HG03045 (cell line): ENCODE measurements at regions not wholly inside any gene's neighbourhood (a gene's known extent, or its start where the extent isn't known, plus 50 kb on each side); places are given as distances from the start of the nearest gene placed in this dataset.

Experiments used
- ATAC-seq: cut with Tn5 transposase; IDR thresholded peaks from one replicate; pipeline ENCODE4 v1.9.1; 2021; ENCODE audit warnings: mild to moderate bottlenecking, moderate library complexity; ENCODE audit not compliant: unreplicated experiment

DNA sequence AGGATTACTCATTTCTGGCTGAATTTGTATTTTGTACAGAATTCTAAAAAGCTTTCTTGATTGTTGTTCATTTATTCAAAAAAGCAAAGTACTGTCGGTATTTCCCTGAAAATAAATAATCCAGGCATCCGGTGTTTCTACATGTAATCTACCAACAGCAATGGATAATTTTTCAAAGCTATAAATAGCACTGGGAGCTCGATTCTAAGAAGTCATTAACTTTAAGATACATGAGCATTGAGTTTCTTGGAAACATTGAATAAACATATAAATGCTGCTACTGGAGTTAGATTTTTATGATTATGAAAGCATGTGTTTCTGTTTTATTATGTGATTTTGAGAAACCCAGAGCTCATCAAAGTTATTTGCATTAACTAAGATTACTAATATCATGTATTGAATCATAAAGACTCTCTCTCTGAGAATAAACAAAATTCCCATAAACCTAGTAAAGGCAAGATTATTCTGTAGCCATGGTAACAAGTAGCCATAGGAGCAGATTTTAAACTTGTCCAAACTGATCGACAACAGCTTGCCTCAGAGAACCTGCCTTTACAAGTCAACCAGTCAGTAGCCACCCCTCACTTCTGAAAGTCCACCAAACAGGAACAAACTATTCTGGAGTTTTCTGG is 197.0 kb downstream of the DRD1 start:
- ATAC-seq = no peak

DNA sequence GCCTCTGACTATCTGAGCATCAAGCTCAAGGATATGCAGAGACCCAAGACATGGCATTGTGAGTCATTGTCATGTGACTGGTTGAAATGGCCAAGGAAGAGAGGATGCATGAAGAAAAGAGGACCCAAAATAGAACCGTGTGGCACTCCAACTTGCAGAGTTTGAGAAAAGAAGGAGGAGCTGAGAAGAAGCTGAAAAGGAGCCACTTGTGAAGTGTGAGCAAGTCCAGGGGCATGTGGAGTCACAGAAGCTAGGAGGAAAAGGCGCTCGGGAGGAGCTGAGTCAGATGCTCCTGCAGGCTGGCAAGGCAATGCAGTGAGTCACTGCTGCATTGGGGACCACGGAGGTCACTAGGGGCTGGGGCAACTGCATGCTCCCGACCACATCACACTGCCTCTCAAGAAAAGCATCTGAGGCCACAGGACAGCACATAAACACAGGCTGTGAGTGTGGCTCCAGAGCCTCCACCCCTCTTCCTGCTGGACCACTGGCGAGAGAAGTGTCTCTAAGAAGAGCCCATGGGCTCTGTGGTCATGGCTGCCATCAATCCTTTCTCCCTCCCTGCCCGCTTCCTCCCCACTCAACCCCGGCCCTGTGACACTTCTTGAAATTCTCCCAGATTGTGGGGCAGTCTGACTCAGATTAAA is 197.6 kb downstream of the DRD1 start:
- no peak for ATAC-seq

DNA sequence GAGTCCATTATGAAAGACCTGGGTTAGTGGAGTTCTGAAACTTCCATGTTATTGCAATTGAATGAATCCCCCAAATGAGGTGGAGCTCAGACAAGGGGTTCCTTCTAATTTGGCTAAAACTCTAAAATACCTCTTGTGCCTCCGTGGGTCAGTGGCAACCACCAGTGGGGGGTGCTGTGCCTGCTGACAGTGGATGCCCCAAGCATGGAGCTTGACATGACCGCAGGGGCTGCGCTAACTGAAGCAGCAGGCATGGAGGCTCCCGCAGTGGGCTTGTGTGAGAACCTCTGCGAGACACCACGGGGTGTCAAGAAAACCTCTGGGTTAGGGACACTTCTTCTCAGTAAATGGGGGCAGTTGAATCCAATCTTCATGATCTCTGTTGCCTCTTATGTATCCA is 200.5 kb downstream of the DRD1 start:
- ATAC-seq = no peak

DNA sequence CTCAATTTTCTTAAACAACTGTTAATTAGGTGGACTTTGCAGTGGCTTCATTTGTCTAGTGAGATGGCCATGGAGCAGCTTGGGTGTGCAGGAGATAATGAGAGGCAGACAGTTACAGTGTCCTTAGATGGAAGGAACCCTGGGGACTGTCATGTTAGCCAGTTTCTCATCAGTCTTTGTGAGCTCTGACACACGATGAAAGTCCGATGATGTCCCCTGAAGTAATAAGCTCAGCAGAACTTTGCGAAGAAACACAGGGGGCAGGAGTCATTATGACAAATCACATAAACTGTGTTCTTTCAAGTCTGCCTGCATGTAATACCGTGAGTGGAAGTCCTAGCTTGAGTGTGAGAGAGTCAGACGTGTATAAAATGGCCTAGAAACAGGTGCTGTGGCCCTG is 201.8 kb downstream of the DRD1 start:
- no peak for ATAC-seq

DNA sequence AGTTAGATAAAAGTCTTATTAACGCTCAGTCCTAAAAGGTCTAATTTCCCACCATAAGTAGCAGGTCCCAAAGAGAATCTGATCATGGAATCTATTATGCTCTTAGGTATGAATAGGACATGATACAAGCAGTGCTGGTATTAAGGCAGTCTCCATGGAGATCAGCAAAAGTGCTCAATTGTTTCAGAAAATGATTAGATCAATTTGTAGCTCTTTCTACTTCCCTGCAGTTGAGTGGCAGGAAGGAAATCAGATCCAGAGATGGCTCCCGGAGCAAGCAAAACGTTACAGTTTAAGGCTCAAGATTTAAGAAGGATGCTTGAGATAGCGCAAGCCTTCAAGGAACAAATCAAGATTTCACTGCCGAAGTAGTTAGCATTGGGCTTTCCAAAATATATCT is 205.7 kb downstream of the DRD1 start:
- no peak for ATAC-seq

DNA sequence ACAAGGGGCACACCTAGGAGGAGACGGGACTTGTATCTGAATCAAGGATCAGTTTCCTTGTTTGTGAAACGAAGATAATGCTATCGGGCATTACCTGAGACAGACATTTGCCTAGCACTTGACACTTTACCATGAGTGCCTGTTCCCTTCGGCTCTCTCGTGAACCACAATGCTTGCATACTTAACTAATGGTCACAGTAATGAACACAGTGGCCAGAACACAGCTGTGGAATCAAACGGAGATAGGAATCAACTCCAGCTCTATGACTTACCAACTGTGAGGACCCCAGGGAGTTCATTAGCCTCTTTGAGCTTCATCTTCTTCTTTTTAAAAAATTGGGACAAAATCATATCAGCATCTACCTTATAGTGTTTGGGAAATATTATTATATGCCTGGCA is 207.8 kb downstream of the DRD1 start:
- no peak for ATAC-seq

DNA sequence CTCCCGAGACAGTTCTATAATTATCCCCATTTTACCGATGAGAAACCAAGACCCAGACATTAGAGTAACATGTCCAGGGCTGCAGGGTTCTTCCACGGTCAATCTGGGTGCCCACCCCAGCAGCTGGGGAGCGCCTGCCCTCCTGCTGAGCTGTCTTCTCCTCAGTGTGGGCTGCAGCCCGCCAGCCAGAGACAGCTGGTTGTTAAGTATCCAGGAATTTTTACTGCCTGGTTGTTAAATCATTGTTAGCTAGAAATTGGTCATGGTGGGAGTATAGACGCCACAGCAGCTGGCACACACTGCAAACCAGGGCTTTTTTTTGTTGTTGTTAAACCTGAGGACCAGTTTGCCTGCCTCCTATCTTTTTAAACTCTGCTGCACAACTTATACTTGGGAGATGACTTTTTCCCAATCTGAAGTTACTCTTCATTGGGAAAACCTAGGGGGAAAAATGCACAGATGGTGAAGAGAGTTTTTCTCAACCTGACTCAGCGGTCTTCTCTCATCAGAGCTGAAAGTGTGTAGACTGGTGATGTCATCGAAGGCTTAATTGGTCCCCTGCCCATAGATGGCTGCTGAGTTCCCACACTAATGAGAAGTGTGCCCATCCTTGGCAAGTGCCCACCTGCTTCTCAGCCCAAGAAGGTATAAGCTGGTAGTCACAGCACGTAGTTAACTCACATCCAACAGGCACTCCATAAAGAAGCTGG is 208.6 kb downstream of the DRD1 start:
- ATAC-seq = no peak

DNA sequence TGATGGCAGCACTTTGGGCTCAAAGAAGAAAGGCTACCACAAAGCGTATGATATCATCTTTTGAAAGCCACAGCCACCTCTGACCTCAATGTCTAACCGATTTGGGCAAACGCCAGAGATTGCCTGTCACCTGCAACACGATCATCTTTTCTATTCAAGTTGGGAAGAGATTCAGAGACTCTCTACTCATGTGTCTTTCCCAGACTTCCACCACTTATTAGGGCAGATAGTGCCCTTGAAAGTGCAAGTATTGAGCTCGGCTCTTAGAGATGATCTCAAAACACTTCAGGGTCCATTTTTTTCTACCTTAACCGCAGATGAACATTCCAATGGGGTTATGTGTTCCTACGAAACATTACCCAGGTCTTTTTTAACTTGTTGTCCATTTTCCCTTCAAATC is 213.7 kb downstream of the DRD1 start:
- no peak for ATAC-seq

DNA sequence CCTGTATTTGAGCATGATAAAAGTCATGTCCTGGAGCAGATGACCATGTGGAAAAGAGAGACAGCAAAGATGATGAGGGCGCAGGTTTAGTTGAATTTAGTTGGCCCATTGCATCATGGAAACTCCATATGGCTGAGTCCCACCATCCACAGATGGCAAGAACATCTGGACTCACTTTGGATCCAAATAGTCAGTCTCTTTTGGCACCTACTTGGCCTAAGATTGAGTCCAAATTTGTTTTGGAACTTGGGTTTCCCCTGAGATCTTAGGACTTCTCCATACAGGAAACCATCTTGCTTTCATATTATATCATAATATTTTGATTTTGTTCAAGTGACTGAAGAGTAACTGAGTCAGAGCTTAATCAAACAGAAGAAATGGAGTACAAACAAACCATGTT is 217.5 kb downstream of the DRD1 start:
- ATAC-seq = no peak

DNA sequence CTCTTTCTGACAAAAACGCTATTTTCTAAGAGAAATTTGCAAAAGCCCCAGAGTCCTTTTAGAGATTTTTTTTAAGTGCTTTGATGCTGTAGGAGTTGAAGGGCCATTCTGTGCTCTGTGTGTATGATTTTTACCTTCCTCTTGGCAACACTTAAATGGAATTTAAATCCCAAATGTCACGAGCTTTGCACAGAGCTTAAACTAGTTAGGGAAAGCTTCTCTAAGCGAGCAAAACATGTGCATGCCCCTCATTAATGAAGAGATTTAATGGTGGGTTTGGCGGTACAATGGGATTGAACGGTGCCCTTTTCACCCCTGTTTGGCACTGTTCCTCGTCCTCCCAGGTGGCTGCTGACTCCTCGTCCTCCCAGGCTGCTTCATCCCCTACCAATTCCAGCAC is 220.7 kb downstream of the DRD1 start:
- ATAC-seq = no peak

DNA sequence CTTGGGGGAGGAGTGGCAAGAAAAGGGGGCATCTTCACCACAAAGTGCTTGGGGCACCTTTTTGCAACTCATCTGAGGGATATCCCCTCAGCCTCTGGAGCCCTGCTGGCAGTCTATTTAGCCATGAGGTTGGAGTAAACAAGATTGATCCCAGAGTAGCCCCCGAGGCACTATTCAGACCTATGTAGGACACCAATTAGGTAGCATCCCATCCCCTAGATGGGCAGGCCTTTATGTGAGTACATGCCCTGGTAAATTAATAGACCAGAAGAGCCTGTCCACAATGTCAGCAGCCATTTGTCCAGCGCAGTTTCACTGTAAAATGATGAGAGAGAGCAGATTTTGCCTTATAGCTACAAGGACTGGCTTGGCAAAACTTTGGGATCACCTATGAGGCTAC is 221.4 kb downstream of the DRD1 start:
- ATAC-seq = no peak

DNA sequence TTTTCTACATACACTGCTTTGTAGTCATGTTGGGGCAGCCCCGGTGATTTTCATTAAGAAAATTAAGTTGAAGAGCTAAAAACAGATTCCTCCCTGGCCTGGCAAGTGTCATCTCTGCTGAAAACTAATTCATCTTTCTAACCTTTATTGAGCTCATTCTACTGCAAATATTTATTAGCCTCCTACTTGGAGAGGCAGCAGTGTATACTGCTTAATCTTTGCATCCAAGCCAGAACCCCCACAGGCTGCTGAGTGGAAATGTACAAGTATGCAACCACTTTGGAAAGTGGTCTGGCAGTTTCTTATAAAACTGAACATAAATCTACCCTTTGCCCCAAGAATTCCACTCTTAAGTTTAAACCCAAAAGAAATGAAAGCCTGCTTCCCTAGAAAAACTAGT is 223.4 kb downstream of the DRD1 start:
- no peak for ATAC-seq

DNA sequence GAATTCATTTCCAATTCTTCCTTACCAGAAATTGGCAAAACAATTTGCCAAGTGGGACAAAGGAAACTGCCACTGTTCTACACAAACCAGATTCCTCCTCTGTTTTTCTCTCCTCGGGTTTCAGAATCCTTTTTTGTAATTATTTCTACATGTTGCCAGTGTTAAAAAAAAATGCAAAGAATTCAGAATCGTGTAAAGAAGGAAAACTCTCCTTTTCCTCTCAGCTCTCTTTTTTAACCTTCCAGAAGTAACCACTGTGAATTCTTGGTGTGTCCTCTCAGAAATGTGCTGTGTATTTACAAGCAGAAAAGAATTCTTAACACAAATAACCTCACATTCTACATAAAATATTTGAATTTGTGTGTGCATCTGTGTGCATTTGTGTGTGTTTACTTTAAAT is 224.6 kb downstream of the DRD1 start:
- no peak for ATAC-seq

DNA sequence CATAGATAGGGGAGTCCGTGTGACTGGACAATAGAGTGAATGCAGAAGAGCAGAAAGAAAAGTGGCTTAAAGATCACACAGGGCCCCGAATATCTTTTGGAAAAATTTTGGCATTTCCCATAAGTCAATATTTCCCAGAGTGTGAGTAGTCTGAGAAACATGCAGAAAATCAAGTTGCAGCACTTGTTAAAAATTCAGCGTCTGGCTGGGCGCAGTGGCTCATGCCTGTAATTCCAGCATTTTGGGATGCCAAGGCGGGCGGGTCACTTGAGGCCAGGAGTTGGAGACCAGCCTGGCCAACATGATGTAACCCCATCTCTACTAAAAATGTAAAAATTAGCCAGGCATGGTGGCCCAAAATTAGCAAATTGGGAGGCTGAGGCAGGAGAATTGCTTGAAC is 227.0 kb downstream of the DRD1 start:
- ATAC-seq = no peak

DNA sequence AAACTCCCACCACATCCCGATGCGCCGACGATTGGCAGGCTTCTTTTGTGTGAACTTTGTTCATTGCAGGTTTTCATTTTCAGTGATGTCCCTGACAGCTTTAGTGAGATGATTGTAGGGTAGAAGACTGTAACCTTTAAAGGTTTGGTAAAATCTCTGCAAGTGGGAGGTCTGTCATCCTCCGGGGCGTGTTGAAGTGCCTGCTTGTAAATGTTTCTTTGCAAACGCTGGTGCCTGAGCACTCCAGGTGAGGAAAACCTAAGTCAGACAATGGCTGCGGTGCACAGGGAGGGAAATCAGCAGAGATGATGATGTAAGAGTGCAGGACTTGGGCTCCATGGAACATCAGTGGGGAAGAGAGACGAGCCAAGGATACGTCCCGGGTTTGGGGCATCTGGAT is 228.1 kb downstream of the DRD1 start:
- ATAC-seq = no peak

DNA sequence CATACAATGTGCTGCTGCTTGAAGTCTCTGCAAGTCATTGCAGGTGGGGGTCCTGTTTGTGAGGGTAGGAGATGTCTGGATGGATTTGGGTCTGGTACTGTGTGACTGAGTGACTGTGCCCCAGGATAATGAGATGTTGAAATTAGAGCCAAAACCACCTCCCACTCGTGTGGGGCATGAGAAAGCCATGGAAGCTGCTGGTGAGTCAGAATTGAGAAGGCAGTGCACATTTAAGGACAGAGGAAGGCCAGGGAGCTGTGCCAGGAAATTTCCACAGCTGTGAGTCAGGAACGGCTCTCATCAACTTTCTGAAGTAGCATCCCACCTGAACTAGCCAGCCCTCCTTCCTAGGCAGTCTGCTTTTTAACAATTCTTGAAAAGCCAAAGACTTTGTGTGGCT is 229.8 kb downstream of the DRD1 start:
- no peak for ATAC-seq

DNA sequence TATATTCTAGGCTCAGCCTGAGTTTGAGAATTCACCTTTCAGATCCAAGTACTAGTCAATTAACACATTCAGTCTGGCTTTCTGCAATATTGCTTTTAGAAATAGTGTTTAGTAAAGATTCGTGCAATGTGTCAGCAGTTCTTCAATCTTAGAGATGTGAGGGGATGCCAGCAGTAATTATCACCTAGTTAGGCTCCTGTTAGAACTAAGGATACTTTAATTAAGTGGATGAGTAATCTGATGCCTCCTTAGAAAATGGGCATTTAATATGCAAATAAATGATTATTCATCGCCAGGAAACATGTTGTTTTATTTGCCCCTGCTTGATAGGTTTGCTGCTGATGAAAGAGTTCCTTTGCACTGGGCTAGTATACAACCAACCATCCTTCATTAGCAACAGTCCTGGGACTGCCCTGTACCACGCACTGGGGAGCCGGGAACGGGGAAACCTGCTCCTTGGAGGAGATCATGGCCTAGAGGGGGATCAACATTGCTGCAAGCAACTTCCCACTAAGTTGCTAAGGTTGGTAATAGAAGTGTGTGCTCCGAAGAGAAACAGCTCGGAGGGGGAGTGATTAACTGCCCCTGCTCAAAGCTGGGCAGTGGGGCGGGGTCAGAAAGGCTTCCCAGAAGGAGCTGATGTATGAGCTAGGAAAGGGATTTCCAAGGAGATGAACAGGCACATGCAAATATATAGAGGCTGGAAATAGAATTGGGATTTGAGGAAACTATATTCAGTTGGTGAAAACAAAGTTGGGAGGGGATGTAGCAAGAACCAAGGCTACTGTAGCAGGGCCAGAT is 231.8 kb downstream of the DRD1 start:
- no peak for ATAC-seq

DNA sequence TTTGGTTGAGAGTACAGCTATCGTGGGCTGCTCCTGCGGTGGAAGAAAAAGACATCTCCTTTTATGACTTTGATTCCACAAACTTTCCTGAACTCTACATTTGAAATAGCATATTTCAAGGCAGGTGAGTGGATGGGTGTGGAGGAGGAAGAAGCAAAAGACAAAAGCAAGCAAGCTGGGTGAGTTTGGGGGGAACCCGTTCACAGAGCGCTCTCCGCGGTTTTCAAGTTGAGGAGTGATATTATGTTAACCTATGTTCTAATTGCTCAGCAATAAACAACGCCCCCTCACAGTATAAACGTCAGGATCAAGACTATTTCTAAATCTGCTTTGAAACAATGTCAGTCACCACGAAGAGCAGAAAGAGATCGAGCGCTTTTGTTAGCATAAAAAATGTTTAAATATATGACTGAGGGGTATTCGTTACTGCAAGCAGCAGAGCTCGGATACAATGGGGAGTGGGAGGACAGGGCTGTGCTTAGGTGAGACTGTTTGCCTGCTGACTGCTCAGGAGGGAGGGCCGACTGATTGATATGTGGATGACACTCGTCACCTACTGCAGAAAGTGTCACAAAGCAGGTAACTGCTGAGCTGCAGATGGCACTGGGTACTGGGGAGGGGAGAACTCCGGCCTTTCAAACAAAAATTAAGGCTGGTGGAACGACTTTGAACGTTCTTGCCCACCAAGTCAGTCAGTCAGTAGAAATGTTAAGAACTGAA is 236.5 kb downstream of the DRD1 start:
- no peak for ATAC-seq

DNA sequence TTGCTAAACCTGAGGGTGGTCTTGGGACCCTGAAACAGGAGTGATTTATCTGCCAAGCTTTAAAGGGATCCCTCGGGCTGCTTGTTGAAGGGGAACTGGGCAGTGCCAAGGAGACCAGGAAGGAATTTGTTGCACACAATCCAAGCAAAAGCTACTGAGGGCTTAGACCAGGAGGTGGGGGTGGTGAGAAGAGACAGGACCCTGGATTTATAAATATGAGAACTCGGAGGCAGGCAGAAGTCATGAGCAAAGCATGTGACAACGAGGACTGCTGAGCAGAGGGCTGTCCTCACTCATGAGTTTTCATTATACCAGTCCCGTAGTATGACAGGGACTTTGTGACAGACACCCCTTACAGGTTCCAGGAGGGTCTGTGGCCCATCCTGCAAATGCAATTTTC is 237.3 kb downstream of the DRD1 start:
- no peak for ATAC-seq

DNA sequence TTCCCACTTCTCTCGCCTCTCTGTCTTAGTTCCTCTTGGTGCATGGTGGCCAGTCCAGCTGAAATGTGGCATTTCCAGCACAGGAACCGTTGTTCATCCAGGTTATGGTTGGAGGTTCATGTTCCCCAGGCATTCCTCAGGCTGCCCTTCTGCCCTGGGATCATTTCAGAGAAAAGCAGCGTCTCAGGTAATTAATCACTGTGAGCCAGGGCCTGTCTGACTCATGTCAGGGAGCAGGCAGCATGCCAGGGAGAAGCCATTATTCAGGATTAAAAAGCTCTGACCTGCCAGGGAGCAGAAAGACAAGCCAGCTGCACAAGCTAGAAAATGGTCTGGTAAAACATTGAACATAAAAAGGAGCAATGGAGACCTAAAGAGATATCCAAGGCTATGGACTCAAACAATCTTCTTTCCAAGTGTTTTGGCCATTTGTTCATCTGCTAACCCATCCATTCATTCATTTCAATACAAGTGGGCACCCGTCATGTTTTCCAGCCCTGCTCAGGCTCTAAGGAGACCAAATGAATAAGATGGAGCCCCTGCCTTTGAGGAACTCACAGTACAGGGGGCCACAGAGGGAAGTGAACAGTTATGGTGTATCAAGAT is 241.4 kb downstream of the DRD1 start:
- no peak for ATAC-seq

DNA sequence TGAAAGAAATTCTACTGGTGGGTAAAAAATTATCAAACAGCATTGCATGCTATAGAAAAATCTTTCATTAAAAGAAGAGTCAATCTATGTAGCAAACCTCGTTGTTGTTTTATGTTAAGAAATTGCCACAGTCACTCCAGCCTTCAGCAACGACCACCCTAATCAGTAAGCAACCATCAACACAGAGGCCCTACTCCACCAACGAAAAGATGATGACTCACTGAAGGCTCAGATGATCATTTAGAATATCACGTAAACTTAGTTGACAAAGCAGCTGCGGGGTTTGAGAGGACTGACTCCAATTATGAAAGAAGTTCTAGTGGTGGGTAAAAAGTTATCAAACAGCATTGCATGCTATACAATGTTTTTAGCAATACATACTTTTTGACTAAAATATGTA is 242.6 kb downstream of the DRD1 start:
- no peak for ATAC-seq
